ENCODE measurements at regions not wholly inside any gene's neighbourhood (a gene's known extent, or its start where the extent isn't known, plus 50 kb on each side); places are given as distances from the start of the nearest gene placed in this dataset.

- Mint-ChIP-seq H3K4me1 (ENCODE audit: insufficient read depth, unreplicated experiment) (peaks cover 26% of the 10 kb centered on the region), H3K4me3 (ENCODE audit: unreplicated experiment) (no peak overlapping the region), H3K27me3 (ENCODE audit: insufficient read depth, unreplicated experiment) (no peaks in the 10 kb centered on the region), H3K9me3 (ENCODE audit: unreplicated experiment) (peaks cover 13% of the 10 kb centered on the region), H3K36me3 (ENCODE audit: insufficient read depth, unreplicated experiment) (no peaks in the 10 kb centered on the region), H3K27ac (ENCODE audit: low read depth, unreplicated experiment) (no peak overlapping the region)
- CTCF ChIA-PET: interaction anchor here (0.7 kb wide), 1 partner anchor 32 kb away, joined by 4 read pairs; no protein-coding TSS in a partner anchor
- intact Hi-C loops (cut with micrococcal nuclease): loop anchor here (5.0 kb wide), 1 partner anchor 164 kb away; no protein-coding TSS in a partner anchor
- no peak for DNase-seq (ENCODE audit: unreplicated experiment)
- TF ChIP-seq, protein P1, sequence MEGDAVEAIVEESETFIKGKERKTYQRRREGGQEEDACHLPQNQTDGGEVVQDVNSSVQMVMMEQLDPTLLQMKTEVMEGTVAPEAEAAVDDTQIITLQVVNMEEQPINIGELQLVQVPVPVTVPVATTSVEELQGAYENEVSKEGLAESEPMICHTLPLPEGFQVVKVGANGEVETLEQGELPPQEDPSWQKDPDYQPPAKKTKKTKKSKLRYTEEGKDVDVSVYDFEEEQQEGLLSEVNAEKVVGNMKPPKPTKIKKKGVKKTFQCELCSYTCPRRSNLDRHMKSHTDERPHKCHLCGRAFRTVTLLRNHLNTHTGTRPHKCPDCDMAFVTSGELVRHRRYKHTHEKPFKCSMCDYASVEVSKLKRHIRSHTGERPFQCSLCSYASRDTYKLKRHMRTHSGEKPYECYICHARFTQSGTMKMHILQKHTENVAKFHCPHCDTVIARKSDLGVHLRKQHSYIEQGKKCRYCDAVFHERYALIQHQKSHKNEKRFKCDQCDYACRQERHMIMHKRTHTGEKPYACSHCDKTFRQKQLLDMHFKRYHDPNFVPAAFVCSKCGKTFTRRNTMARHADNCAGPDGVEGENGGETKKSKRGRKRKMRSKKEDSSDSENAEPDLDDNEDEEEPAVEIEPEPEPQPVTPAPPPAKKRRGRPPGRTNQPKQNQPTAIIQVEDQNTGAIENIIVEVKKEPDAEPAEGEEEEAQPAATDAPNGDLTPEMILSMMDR (IDR thresholded peaks at IDR 0.05; ENCODE audit: unreplicated experiment): no peak
- BruUV-seq (replicated peaks): no TSS peak
- POLR2A ChIA-PET: interaction anchor here (1.0 kb wide), 1 partner anchor 11 kb away, joined by 3 read pairs; no protein-coding TSS in a partner anchor
Measured at GRCh38 chrX:150038315-150038714, 100.0 kb upstream of the EOLA2 start.

GRCh38 chrX:150038986-150039599 is 100.8 kb upstream of the EOLA2 start:
- no peak for DNase-seq (ENCODE audit: unreplicated experiment)
- intact Hi-C loops (cut with micrococcal nuclease): loop anchor here (5.0 kb wide), 1 partner anchor 163 kb away; no protein-coding TSS in a partner anchor
- no peak overlapping the region for H3K27ac Mint-ChIP-seq (ENCODE audit: low read depth, unreplicated experiment)
- H3K9me3 Mint-ChIP-seq (ENCODE audit: unreplicated experiment): peaks cover 12% of the 10 kb centered on the region
- TF ChIP-seq, protein P1 (IDR thresholded peaks at IDR 0.05; ENCODE audit: unreplicated experiment): no peak
- no TSS peak for BruUV-seq (replicated peaks)
- no peaks in the 10 kb centered on the region for H3K36me3 Mint-ChIP-seq (ENCODE audit: insufficient read depth, unreplicated experiment)
- H3K4me1 Mint-ChIP-seq (ENCODE audit: insufficient read depth, unreplicated experiment): peaks cover 26% of the 10 kb centered on the region
- POLR2A ChIA-PET: interaction anchor here (1.0 kb wide), 1 partner anchor 10 kb away, joined by 3 read pairs; no protein-coding TSS in a partner anchor
- CTCF ChIA-PET: no interaction called here
- H3K27me3 Mint-ChIP-seq (ENCODE audit: insufficient read depth, unreplicated experiment): no peaks in the 10 kb centered on the region
- H3K4me3 Mint-ChIP-seq (ENCODE audit: unreplicated experiment): no peak overlapping the region

GRCh38 chrX:150041208-150041607 is 102.9 kb upstream of the EOLA2 start:
- TF ChIP-seq, protein P1 (IDR thresholded peaks at IDR 0.05; ENCODE audit: unreplicated experiment): no peak
- no peak for DNase-seq (ENCODE audit: unreplicated experiment)
- H3K9me3 Mint-ChIP-seq (ENCODE audit: unreplicated experiment): peaks cover 13% of the 10 kb centered on the region
- BruUV-seq (replicated peaks): no TSS peak
- no peak overlapping the region for H3K4me3 Mint-ChIP-seq (ENCODE audit: unreplicated experiment)
- intact Hi-C loops (cut with micrococcal nuclease): no loop called here
- no peak overlapping the region for H3K27ac Mint-ChIP-seq (ENCODE audit: low read depth, unreplicated experiment)
- ChIA-PET CTCF (interaction anchor here (0.6 kb wide), 1 partner anchor 126 kb away, joined by 3 read pairs; no protein-coding TSS in a partner anchor), POLR2A (no interaction called here)
- no peaks in the 10 kb centered on the region for H3K36me3 Mint-ChIP-seq (ENCODE audit: insufficient read depth, unreplicated experiment)
- no peaks in the 10 kb centered on the region for H3K27me3 Mint-ChIP-seq (ENCODE audit: insufficient read depth, unreplicated experiment)
- H3K4me1 Mint-ChIP-seq (ENCODE audit: insufficient read depth, unreplicated experiment): peaks cover 21% of the 10 kb centered on the region

DNA sequence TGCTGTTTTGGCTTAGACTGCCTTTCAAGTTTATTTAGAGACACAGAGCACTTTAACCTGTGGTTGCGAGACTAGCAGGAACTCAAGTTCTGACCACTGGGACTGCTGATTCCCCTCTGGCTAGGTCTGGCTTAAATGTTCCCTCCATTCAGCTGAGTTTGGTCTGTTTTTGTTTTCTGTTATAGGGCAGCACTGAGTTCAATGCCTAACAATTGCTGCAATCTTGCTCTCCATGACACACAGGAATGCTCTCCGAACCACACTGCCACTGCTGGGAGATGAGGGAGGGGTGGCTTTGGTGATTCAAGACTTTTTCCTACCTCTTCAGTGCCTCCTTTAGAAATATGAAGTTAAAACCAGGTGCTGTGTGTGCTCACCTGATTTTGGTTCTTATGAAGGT is 106.3 kb upstream of the EOLA2 start:
- Mint-ChIP-seq H3K4me3 (ENCODE audit: unreplicated experiment) (no peak overlapping the region), H3K27ac (ENCODE audit: low read depth, unreplicated experiment) (peak overlapping the region; percentile 19), H3K9me3 (ENCODE audit: unreplicated experiment) (peaks cover 14% of the 10 kb centered on the region), H3K36me3 (ENCODE audit: insufficient read depth, unreplicated experiment) (no peaks in the 10 kb centered on the region), H3K4me1 (ENCODE audit: insufficient read depth, unreplicated experiment) (peaks cover 5% of the 10 kb centered on the region), H3K27me3 (ENCODE audit: insufficient read depth, unreplicated experiment) (no peaks in the 10 kb centered on the region)
- TF ChIP-seq, protein P1 (IDR thresholded peaks at IDR 0.05; ENCODE audit: unreplicated experiment): no peak
- no TSS peak for BruUV-seq (replicated peaks)
- POLR2A ChIA-PET: no interaction called here
- intact Hi-C loops (cut with micrococcal nuclease): no loop called here
- DNase-seq (ENCODE audit: unreplicated experiment): no peak
- CTCF ChIA-PET: interaction anchor here (0.7 kb wide), 1 partner anchor 855 kb away, joined by 3 read pairs; no protein-coding TSS in a partner anchor

Data from MCF 10A (cell line).